Activated CD4-positive, alpha-beta T cell treated with anti-CD3 and anti-CD28 coated beads, Interleukin-2, amount 10 ng/mL, durations not matched to agents 24 days and 14 days (primary cell): ENCODE measurements at regions not wholly inside any gene's neighbourhood (a gene's known extent, or its start where the extent isn't known, plus 50 kb on each side); places are given as distances from the start of the nearest gene placed in this dataset.

ENCODE experiments used
- DNase-seq: peaks from one replicate; pipeline ENCODE4 v3.0.0; 2022
- H3K27ac Mint-ChIP-seq: one replicate; pipeline ENCODE4 v1.8.0; 2022; ENCODE audit warnings: mild to moderate bottlenecking, mixed read lengths
- H3K27me3 Mint-ChIP-seq: one replicate; pipeline ENCODE4 v1.8.0; 2022; ENCODE audit warnings: mixed read lengths
- H3K36me3 Mint-ChIP-seq: one replicate; pipeline ENCODE4 v1.8.0; 2022; ENCODE audit warnings: low read depth, mild to moderate bottlenecking, mixed read lengths
- H3K4me1 Mint-ChIP-seq: one replicate; pipeline ENCODE4 v1.8.0; 2021; ENCODE audit warnings: mixed read lengths
- H3K4me3 Mint-ChIP-seq: one replicate; pipeline ENCODE4 v1.8.0; 2022; ENCODE audit warnings: mild to moderate bottlenecking, moderate library complexity, mixed read lengths
- H3K9me3 Mint-ChIP-seq: one replicate; pipeline ENCODE4 v1.8.0; 2021; ENCODE audit warnings: mixed read lengths
- intact Hi-C: fragments of 100-400 bp; cut with micrococcal nuclease; formaldehyde crosslinking; loops from one replicate; pipeline ENCODE4 v1.15.1; 2023

GRCh38 chr7:132687016-132687415 lies 110.7 kb upstream of the PLXNA4 start:
- H3K4me3 Mint-ChIP-seq, result no peak overlapping the region
- peaks cover 4% of the 10 kb centered on the region for H3K27me3 Mint-ChIP-seq
- intact Hi-C loops, result no loop called here
- no peak for DNase-seq
- H3K36me3 Mint-ChIP-seq, result no peaks in the 10 kb centered on the region
- no peaks in the 10 kb centered on the region for H3K4me1 Mint-ChIP-seq
- no peak overlapping the region for H3K27ac Mint-ChIP-seq
- no peaks in the 10 kb centered on the region for H3K9me3 Mint-ChIP-seq

DNA sequence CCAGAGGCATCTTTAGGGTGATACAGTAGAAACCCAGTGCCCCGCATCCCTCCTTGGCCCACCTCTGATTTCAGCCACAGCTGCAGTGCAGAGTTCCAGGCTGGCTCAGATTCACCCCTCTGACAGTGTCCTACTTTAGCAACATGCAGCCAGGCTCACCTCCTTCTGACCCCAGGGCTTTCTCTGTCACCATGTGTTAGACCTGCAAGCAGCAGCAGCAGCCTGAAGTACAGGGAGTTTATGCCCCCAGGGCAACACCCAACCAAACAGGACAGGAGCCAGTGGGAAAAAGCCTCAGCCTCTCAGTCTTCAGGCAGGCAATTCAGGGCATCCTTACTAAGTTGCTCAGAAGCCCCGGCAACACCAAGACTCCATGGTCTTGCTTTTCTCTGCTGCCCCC lies 109.0 kb upstream of the PLXNA4 start:
- Mint-ChIP-seq H3K9me3 (no peaks in the 10 kb centered on the region), H3K4me3 (no peak overlapping the region), H3K36me3 (no peaks in the 10 kb centered on the region), H3K27ac (no peak overlapping the region), H3K4me1 (no peaks in the 10 kb centered on the region), H3K27me3 (peaks cover 4% of the 10 kb centered on the region)
- DNase-seq, result no peak
- intact Hi-C loops, result no loop called here

- peaks cover 4% of the 10 kb centered on the region for H3K27me3 Mint-ChIP-seq
- H3K36me3 Mint-ChIP-seq, result no peaks in the 10 kb centered on the region
- intact Hi-C loops, result no loop called here
- no peak overlapping the region for H3K27ac Mint-ChIP-seq
- H3K4me1 Mint-ChIP-seq, result no peaks in the 10 kb centered on the region
- no peak for DNase-seq
- H3K4me3 Mint-ChIP-seq, result no peak overlapping the region
- H3K9me3 Mint-ChIP-seq, result peaks cover 5% of the 10 kb centered on the region
These were observed 107.8 kb upstream of the PLXNA4 start for GRCh38 chr7:132683896-132684690.

DNA sequence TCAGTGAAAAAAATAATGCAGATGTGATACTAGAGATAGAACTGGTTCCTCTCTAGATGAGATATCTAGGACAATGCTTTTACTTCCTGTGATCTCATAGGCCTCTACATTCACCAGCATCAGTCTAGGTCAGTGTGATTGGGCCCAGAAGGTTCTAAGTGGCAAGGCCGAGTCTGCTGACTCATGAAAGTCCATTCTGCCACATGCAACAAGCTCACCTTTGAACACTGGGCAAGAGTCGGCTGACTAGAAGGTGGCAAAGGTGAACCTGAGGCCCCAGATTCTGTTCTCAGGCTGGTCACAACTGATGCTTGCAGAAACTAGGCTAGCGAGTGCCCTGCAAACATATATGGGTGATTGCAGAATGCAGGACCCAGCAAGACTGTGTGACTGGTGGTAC lies 105.7 kb upstream of the PLXNA4 start:
- no peaks in the 10 kb centered on the region for H3K27me3 Mint-ChIP-seq

DNA sequence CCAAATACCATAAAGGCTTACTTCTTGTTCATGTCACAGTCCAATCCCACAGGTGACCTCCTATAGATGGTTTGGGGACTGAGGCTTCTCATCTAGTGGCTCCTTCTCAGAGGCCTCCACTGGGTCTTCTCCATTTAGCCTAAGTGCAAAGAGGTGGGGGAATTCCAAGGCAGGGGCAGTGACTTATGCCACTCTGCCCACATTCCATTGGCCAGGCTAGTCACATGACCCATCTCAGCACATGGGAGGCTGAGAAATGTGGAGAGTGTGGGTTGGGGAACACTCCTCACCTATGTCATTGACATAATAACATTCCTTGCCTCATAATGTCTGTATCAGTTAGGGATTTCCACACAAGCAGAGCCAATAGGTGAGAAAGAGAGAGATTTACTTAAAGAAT lies 104.3 kb upstream of the PLXNA4 start:
- intact Hi-C loops, result no loop called here
- H3K27ac Mint-ChIP-seq, result no peak overlapping the region
- H3K4me1 Mint-ChIP-seq, result no peaks in the 10 kb centered on the region
- H3K9me3 Mint-ChIP-seq, result peaks cover 9% of the 10 kb centered on the region
- DNase-seq, result no peak
- no peaks in the 10 kb centered on the region for H3K36me3 Mint-ChIP-seq
- H3K4me3 Mint-ChIP-seq, result no peak overlapping the region
- H3K27me3 Mint-ChIP-seq, result no peaks in the 10 kb centered on the region

More for the DNA sequence above, 105.7 kb upstream of the PLXNA4 start:
- no peak overlapping the region for H3K27ac Mint-ChIP-seq
- DNase-seq, result no peak
- intact Hi-C loops, result no loop called here
- no peaks in the 10 kb centered on the region for H3K36me3 Mint-ChIP-seq
- peaks cover 5% of the 10 kb centered on the region for H3K9me3 Mint-ChIP-seq
- no peaks in the 10 kb centered on the region for H3K4me1 Mint-ChIP-seq
- H3K4me3 Mint-ChIP-seq, result no peak overlapping the region

DNA sequence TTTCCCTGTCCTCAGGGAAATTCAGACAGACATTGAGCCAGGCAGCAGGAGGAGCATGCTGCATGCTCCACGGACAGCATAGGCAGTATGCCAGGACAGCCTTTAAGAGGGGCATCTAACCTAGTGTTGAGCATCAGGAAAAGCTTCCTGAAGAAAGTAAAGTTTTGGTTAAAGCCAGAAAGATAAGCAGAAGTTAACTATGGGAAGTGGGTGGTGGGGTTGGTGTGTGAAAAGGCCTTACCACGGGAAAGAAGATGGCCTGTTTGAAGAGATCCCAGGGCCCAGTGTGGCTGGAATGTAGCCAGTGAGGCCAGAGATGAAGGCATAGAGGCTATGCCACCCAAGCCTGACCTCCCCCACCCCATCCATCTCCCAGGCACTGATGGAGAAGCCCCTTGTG lies 102.4 kb upstream of the PLXNA4 start:
- no peaks in the 10 kb centered on the region for H3K27me3 Mint-ChIP-seq
- H3K4me1 Mint-ChIP-seq, result no peaks in the 10 kb centered on the region
- H3K9me3 Mint-ChIP-seq, result peaks cover 9% of the 10 kb centered on the region
- intact Hi-C loops, result no loop called here
- DNase-seq, result no peak
- no peaks in the 10 kb centered on the region for H3K36me3 Mint-ChIP-seq
- H3K4me3 Mint-ChIP-seq, result no peak overlapping the region
- H3K27ac Mint-ChIP-seq, result no peak overlapping the region

DNA sequence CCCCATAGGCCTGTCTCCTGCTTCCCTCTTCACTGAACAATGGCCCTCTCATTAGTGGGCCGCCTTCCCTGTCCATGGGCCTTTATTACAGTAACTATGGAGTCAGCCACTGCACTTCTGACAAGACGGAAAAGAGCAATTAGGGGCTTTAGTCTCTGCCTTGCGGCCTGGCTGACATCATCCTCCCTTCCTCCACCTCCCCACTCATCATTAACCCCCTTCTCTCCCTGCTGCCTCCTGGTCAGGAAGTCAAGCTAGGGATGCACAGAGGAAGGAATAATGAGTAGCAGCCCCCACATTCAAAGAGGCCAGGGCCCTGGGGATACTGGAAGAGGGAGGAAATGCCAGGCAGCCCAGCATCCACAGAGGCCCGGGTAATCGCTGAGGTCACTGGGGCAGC lies 101.6 kb upstream of the PLXNA4 start:
- Mint-ChIP-seq H3K27ac (no peak overlapping the region), H3K36me3 (no peaks in the 10 kb centered on the region), H3K4me3 (no peak overlapping the region), H3K9me3 (peaks cover 9% of the 10 kb centered on the region), H3K4me1 (no peaks in the 10 kb centered on the region), H3K27me3 (no peaks in the 10 kb centered on the region)
- intact Hi-C loops, result no loop called here
- no peak for DNase-seq

DNA sequence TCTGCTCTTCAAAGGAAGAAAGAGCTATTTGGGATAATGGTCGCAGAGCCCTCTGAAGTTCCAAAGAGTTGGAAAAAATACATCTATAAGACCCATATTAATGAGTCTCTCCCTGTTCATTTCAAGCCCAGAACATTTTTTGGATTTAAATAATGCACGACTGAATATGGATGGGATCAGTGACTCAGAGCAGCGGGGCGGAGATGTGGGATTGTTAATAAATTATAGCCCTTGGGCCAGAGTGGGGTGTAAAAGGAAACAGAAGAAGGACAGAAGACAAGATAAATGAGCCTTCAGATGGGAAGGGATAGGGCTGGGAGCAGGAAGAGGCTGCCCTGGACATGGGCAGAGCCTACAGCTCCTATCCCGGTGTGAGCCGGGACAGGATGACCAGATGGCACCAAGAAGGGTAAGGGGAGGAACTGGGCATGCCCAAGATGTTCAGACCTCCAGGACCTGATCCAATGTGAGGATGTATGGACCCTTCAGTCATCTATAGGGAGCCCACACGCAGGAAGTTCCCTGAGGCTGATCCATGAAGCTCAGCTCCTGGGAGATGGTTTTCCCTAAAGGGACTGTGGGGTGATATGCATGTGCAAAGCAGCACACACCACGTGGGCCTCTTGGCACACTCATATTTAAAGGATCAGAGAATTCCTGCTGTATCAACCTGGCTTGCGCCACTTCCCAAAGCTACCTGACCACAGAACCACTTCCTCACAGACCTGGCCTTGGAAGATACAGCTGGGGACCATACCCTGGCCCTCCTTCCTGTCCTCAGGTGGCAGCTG lies 96.1 kb upstream of the PLXNA4 start:
- H3K27me3 Mint-ChIP-seq, result no peaks in the 10 kb centered on the region
- H3K4me3 Mint-ChIP-seq, result no peak overlapping the region
- H3K36me3 Mint-ChIP-seq, result no peaks in the 10 kb centered on the region
- intact Hi-C loops, result no loop called here
- DNase-seq, result no peak
- H3K9me3 Mint-ChIP-seq, result peaks cover 8% of the 10 kb centered on the region
- H3K4me1 Mint-ChIP-seq, result no peaks in the 10 kb centered on the region
- H3K27ac Mint-ChIP-seq, result no peak overlapping the region

- intact Hi-C loops, result no loop called here
- peaks cover 9% of the 10 kb centered on the region for H3K4me1 Mint-ChIP-seq
- H3K4me3 Mint-ChIP-seq, result no peak overlapping the region
- no peak for DNase-seq
- H3K36me3 Mint-ChIP-seq, result no peaks in the 10 kb centered on the region
- H3K27me3 Mint-ChIP-seq, result no peaks in the 10 kb centered on the region
- peak overlapping the region; percentile 10 for H3K27ac Mint-ChIP-seq
- peaks cover 6% of the 10 kb centered on the region for H3K9me3 Mint-ChIP-seq
These were observed 90.5 kb upstream of the PLXNA4 start for GRCh38 chr7:132666774-132667172.

DNA sequence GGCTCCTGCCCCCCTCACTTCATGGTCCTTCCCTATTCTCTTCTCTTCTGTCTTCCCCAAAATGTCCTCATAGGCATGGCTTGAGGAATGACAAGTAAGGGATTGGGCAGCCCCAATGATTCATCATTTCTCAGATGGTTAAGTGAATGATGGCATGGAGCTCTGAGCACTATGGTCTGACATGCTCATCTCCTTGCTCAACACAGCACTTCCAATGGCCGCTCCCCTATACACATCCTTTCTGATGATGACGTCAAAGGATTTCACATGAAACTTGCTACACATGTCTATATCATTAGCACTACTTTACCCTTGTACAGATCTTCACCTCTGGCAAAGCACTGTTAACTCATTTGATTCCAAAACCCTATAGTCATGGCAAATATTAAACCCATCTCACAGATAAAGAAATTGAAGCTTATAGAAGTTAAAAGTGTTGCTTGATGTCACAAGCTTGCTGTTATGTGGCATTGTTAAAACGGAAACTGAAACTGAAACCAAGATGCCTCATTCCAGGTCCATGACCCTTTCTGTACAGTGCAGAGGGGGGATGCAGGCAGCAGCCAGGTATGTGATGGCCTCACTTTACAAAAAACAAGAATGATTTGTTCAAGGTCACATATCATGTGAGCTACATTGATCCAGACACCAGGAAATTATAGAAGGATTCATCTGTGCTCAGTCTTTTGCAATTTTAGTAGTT lies 90.0 kb upstream of the PLXNA4 start:
- Mint-ChIP-seq H3K4me3 (no peak overlapping the region), H3K27me3 (no peaks in the 10 kb centered on the region)

DNA sequence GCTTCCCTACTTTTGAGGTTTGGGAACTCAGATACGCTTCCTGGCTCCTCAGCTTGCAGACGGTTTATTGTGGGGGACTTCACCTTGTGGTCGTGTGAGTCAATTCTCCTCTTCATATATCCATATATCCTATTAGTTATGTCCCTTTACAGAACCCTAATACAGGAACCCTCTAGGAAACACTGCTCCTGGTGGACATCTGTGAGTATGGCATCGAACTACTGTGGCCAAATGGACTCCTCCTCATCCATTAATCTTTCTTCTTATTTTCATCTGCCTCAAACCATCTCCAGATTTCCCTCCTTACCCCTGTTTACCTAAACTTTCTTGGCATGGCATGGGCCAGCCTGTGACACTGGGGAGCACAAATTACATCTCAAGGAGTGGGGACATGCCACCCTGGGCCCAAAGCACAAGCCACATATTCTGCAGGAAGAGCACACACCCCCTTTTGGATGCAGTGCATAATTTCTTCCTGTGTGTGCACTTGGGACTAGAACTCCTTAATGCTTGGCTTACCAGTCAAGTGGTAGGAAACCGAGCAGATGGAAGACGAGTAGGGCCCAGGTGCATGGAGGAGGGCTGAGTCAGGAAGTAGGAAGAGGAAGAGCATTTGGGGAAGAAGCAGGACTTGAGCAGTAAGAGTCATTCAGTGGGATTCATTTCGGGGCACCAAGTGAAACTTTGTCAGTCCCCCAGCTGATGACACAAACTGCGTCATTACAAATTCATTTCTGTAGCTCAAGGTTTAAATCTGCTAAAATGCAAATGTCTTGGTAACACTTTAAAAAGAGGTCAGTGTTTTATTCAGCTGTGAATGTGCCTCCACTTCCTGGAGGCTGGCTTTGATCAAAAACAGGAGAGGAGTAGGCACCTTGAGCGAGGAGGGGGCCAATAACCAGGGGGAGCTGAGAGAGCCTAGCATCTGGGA lies 80.8 kb upstream of the PLXNA4 start:
- Mint-ChIP-seq H3K9me3 (peaks cover 25% of the 10 kb centered on the region), H3K4me3 (no peak overlapping the region), H3K27ac (no peak overlapping the region), H3K4me1 (peaks cover 34% of the 10 kb centered on the region), H3K36me3 (peaks cover 5% of the 10 kb centered on the region), H3K27me3 (no peaks in the 10 kb centered on the region)
- DNase-seq, result no peak
- intact Hi-C loops, result loop anchor here (10.0 kb wide), 1 partner anchor 598 kb away; the partner anchor contains the start of gene EXOC4

More for the DNA sequence above, 90.0 kb upstream of the PLXNA4 start:
- Mint-ChIP-seq H3K27ac (peak overlapping the region; percentile 23), H3K4me1 (peaks cover 9% of the 10 kb centered on the region), H3K36me3 (no peaks in the 10 kb centered on the region), H3K9me3 (peaks cover 4% of the 10 kb centered on the region)
- intact Hi-C loops, result no loop called here
- peak; percentile 78 for DNase-seq

DNA sequence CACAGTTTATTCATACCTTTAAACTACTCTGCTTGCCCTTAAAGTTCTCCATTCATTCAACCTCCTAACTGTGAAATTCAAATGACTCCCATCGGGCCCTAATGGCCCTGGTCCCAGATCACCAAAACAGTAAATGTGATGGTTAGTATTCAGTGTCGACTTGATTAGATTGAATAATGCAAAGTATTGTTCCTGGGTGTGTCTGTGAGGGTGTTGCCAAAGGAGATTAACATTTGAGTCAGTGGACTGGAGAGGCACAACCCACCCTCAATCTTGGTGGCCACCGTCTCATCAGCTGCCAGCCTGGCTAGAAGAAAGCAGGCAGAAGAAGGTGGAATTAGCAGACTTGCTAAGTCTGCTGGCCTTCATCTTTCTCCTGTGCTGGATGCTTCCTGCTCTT lies 80.1 kb upstream of the PLXNA4 start:
- peak overlapping the region; percentile 0 for H3K27ac Mint-ChIP-seq
- no peaks in the 10 kb centered on the region for H3K27me3 Mint-ChIP-seq
- H3K4me1 Mint-ChIP-seq, result peaks cover 34% of the 10 kb centered on the region
- no peak overlapping the region for H3K4me3 Mint-ChIP-seq
- peaks cover 5% of the 10 kb centered on the region for H3K36me3 Mint-ChIP-seq
- peaks cover 28% of the 10 kb centered on the region for H3K9me3 Mint-ChIP-seq
- DNase-seq, result no peak
- intact Hi-C loops, result loop anchor here (10.0 kb wide), 1 partner anchor 598 kb away; the partner anchor contains the start of gene EXOC4

GRCh38 chr7:132655131-132655727 lies 79.0 kb upstream of the PLXNA4 start:
- DNase-seq, result peak; percentile 87
- Mint-ChIP-seq H3K4me3 (peak overlapping the region; percentile 82), H3K27ac (peak overlapping the region; percentile 90), H3K27me3 (no peaks in the 10 kb centered on the region), H3K4me1 (peaks cover 34% of the 10 kb centered on the region), H3K9me3 (peaks cover 28% of the 10 kb centered on the region), H3K36me3 (peaks cover 5% of the 10 kb centered on the region)
- intact Hi-C loops, result loop anchor here (2.0 to 10.0 kb wide), 2 partner anchors 426 to 600 kb away; partner anchors contain the start of gene EXOC4
